HUES48 (cell line): ENCODE measurements at regions not wholly inside any gene's neighbourhood (a gene's known extent, or its start where the extent isn't known, plus 50 kb on each side); places are given as distances from the start of the nearest gene placed in this dataset.

Experiments used
- H3K27ac ChIP-seq: one replicate; pipeline ENCODE4 v1.7.0; 2013; ENCODE audit warnings: low read depth, low read length, inconsistent platforms
- H3K27me3 ChIP-seq: 2 replicates; pipeline ENCODE4 v1.6.1; 2013; ENCODE audit warnings: mild to moderate bottlenecking, low read length; ENCODE audit not compliant: control insufficient read depth, insufficient read depth
- H3K36me3 ChIP-seq: 2 replicates; pipeline ENCODE4 v1.6.1; 2013; ENCODE audit warnings: low read length; ENCODE audit not compliant: control insufficient read depth, insufficient read depth
- H3K4me1 ChIP-seq: 2 replicates; pipeline ENCODE4 v1.6.1; 2013; ENCODE audit warnings: mild to moderate bottlenecking, low read length; ENCODE audit not compliant: control insufficient read depth, insufficient read depth
- H3K4me3 ChIP-seq: 2 replicates; pipeline ENCODE4 v1.5.1; 2013; ENCODE audit warnings: mild to moderate bottlenecking, low read depth, low read length
- H3K9ac ChIP-seq: 2 replicates; pipeline ENCODE4 v1.6.1; 2013; ENCODE audit warnings: mild to moderate bottlenecking, low read depth, low read length, moderate library complexity
- H3K9me3 ChIP-seq: 2 replicates; pipeline ENCODE4 v1.6.1; 2013; ENCODE audit warnings: low read length; ENCODE audit not compliant: control insufficient read depth, insufficient read depth

DNA sequence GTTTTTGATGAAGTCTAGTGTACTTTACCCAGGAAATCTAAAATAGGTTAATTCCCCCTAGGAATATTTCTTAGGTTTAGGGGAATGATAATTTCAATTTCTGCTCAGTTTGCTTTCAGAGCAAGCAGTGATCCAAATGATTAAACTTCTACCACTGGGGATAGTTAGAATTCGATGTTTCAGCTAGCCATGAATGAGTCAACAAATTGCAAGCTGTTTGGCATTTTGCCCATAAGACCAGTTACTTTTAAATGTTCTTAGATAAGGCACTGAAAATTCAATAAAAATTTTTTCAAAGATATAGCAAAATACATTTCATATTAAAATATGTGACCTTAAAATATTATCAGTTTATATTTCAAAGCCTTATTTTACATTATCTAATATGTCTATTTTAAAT lies 993.6 kb downstream of the ARAP2 start:
- Histone ChIP-seq H3K36me3 (no peaks in the 10 kb centered on the region), H3K9me3 (no peaks in the 10 kb centered on the region), H3K27ac (no peak overlapping the region), H3K4me3 (no peak overlapping the region), H3K4me1 (peaks cover 11% of the 10 kb centered on the region), H3K27me3 (no peaks in the 10 kb centered on the region), H3K9ac (no peak overlapping the region)

DNA sequence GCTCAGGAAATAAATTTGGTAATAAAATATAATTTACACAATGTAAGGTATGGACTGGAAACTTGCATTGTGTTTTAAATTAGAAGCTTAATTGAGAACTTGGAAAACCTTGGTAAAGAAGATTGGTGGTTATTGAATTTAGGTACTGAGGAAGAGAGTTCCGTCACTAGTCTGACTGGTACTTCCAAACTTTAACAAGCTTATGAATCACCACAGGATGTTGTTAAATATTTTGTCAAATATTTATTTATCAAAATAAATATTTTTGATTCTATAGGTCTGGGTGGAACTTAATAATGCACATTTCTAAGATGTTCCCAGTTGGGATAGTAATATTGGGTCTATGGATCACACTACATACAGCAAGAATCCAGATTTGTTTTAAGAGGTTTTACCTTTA lies 992.2 kb downstream of the ARAP2 start:
- H3K4me1 ChIP-seq: peaks cover 3% of the 10 kb centered on the region
- H3K9me3 ChIP-seq: no peaks in the 10 kb centered on the region
- no peak overlapping the region for H3K4me3 ChIP-seq
- H3K36me3 ChIP-seq: no peaks in the 10 kb centered on the region
- no peak overlapping the region for H3K9ac ChIP-seq
- H3K27ac ChIP-seq: no peak overlapping the region
- no peaks in the 10 kb centered on the region for H3K27me3 ChIP-seq

DNA sequence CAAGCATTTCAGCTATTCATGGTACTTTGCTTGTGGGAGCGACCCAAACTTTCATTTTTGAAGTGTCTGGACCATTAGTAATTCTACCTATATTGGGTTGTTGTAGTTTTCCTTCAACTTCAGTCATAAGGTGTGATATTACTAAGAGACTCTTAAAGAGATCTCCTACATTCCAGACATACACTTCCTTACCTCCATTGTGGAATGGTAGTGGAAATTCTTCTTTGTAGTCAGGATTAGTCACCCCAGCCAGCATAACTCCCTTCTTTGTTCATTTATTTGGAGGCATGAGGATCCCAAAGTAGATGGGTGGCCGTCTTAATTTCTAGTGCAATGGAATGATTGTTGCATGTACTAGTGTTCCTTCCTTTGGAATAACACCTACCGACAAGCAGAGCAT lies 991.4 kb downstream of the ARAP2 start:
- H3K4me3 ChIP-seq: no peak overlapping the region
- H3K27ac ChIP-seq: no peak overlapping the region
- H3K27me3 ChIP-seq: no peaks in the 10 kb centered on the region

DNA sequence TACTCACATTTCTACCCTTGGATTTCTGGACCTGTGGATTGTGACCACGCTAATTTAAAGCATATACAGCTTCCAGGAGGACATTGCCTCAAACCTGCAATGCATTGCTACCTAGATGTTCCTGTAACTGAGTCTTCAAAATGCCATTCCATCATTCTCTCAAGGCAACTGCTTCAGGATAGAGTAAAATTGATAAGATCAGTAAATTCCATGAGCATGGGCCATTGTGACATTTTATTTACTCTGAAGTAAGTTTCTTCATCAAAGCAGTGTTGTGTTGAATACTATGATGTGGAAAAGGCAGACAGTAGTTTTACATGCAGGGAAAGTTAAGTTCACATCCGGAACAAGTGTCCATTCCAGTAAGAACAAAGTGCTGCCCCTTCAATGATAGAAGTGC lies 991.0 kb downstream of the ARAP2 start:
- no peaks in the 10 kb centered on the region for H3K9me3 ChIP-seq
- H3K4me3 ChIP-seq: no peak overlapping the region
- no peaks in the 10 kb centered on the region for H3K4me1 ChIP-seq
- H3K27me3 ChIP-seq: no peaks in the 10 kb centered on the region
- no peak overlapping the region for H3K9ac ChIP-seq
- no peak overlapping the region for H3K27ac ChIP-seq
- no peaks in the 10 kb centered on the region for H3K36me3 ChIP-seq

More for the DNA sequence above, 991.4 kb downstream of the ARAP2 start:
- H3K9me3 ChIP-seq: no peaks in the 10 kb centered on the region
- no peaks in the 10 kb centered on the region for H3K4me1 ChIP-seq
- no peak overlapping the region for H3K9ac ChIP-seq
- no peaks in the 10 kb centered on the region for H3K36me3 ChIP-seq

DNA sequence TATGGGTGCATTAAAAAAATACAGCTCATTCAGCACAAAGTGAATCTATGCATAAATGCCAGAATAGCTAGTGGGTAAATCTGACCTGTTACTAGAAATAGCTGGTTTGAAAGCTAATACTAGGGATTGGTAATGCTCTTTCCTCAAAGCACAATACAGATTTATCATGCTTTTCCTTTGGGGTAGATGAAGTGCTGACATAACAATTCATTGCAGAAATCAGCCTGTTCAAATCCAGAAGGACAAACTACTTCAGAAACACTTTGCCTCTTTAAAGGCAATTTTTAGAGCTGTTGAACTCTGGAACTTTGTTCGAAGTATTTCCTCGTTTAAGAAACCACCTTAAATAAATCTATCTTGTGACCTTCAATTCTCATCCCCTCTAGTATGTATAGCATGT lies 957.9 kb downstream of the ARAP2 start:
- Histone ChIP-seq H3K9me3 (no peaks in the 10 kb centered on the region), H3K9ac (no peak overlapping the region), H3K36me3 (no peaks in the 10 kb centered on the region), H3K27me3 (no peaks in the 10 kb centered on the region), H3K4me1 (no peaks in the 10 kb centered on the region), H3K27ac (no peak overlapping the region), H3K4me3 (no peak overlapping the region)

DNA sequence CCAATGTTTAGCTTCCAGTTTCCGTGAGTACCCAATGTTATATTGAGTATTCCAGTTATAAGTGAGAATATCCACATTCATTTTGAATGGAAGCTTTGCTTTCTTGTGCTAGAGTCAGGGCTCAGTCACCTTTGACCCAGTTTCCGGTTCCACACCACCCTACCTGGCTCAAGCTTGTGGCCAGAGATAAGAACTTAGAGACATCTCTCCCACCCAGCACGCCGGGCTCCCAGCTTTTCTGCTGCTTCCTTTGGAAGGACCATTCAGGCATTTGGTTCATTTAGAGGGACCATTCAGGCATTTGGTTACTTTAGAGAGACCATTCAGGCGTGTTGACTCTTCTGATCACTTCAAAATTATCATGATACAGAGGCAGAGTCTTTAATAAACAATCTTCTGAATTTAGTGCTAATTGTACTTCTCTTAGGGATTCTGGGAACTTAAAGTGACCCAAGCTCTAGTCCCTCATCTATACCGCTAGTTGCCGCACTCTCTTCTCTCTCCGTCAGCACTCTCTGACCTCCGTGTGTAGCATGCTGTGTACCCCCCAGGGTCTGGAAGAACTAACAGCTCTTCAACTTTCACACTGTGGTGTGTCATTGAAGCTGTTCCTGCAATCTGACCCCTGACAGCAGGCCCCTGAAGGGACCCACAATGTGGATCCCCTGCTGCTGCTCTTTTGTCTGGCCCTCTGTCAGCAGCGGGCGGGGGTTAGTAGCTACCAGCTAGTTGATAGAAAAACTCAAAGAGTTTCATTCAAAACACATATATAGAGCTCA lies 943.1 kb downstream of the ARAP2 start:
- H3K9me3 ChIP-seq: no peaks in the 10 kb centered on the region
- H3K27me3 ChIP-seq: no peaks in the 10 kb centered on the region
- 0 out of 2 replicates have a peak overlapping the region, but pooled peaks have one; percentile 4 for H3K4me3 ChIP-seq
- no peak overlapping the region for H3K9ac ChIP-seq
- peaks cover 8% of the 10 kb centered on the region for H3K4me1 ChIP-seq
- peak overlapping the region; percentile 37 for H3K27ac ChIP-seq
- H3K36me3 ChIP-seq: no peaks in the 10 kb centered on the region

DNA sequence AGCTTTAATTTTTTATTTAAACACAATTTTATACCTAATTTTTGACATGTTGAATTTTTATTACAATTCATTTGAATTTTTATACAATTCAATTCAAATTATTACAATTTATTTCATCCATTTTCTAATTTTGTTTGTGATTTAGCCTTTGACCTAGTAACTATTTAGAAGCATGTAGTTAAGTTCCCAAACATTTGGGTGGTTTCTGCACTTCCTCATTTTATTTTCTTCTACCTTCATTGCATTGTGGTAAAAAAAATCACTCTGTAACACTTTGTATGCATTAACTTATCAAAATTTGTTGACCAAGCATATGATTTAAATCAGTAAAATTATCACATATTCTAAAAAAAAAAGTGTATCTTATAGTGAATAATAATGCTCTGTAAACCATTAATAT lies 928.9 kb downstream of the ARAP2 start:
- Histone ChIP-seq H3K4me3 (no peak overlapping the region), H3K27ac (no peak overlapping the region), H3K9ac (no peak overlapping the region), H3K9me3 (no peaks in the 10 kb centered on the region), H3K4me1 (no peaks in the 10 kb centered on the region), H3K36me3 (no peaks in the 10 kb centered on the region), H3K27me3 (no peaks in the 10 kb centered on the region)

DNA sequence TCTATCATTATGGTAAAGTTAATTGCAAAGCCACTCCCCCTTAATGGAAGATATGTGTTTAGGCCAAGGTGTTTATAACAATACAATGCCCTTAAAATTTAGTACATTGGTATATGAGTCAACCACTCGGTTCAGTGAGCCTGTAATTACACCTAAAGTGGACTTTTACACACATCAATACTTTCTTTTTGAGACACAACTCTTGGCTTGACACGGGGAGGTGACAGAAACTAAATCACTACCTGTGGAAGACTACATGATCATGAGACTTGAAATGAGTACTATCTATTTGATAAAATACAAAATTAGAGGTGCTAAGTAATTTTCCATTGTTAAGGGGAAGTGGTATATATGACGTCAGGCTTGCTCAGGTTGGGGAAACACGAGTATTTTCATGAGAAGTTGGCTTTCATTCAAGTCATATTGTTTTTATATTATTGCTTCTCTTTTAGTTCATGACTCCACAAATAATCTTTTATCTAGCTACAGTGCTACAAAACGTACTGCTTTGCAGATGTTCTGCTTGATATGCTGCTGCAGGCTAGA lies 918.3 kb downstream of the ARAP2 start:
- Histone ChIP-seq H3K27me3 (no peaks in the 10 kb centered on the region), H3K4me1 (no peaks in the 10 kb centered on the region), H3K36me3 (no peaks in the 10 kb centered on the region), H3K9ac (no peak overlapping the region), H3K4me3 (no peak overlapping the region), H3K27ac (no peak overlapping the region), H3K9me3 (no peaks in the 10 kb centered on the region)

DNA sequence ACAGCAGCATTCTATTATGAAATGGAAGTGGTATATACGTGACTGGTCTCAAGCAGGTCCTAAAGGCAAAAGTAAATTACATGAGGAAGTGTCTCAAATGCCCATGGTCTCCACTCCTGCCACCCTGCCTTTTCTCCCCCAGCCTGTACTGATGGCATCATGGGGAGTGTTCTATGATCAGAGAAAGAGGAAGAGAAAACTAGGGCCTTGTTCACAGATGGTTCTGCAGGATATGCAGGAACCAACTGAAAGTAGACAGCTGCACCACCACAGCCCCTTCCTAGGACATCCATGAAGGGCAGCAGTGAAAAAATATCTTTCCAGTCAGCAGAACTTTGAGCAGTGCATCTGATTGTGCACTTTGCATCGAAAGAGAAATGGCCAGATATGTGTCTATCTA lies 901.5 kb downstream of the ARAP2 start:
- H3K4me3 ChIP-seq: no peak overlapping the region
- H3K27me3 ChIP-seq: no peaks in the 10 kb centered on the region
- no peaks in the 10 kb centered on the region for H3K4me1 ChIP-seq
- no peak overlapping the region for H3K27ac ChIP-seq
- no peaks in the 10 kb centered on the region for H3K36me3 ChIP-seq
- no peak overlapping the region for H3K9ac ChIP-seq
- H3K9me3 ChIP-seq: no peaks in the 10 kb centered on the region

DNA sequence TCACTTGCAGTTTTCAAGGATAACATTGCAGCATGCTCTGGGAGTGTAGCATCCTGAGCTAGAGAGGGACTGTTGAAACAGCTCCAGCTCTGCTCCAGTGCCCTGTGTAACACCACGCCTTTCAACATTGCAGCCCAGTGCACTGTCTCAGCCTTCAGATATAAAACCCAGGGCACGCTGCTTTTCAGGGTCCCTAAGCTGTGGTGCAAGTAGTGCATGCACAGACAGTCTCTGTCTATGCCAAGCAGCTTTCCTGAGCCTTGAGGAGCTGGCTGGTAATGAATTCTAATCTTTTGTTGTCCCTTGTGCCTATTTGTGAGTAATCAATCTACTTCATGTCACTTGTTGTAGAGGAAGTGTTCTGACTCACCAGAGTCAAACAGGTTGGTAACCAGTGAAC lies 897.0 kb downstream of the ARAP2 start:
- no peak overlapping the region for H3K27ac ChIP-seq
- H3K9me3 ChIP-seq: peaks cover 16% of the 10 kb centered on the region
- no peaks in the 10 kb centered on the region for H3K4me1 ChIP-seq
- no peaks in the 10 kb centered on the region for H3K36me3 ChIP-seq
- no peaks in the 10 kb centered on the region for H3K27me3 ChIP-seq
- no peak overlapping the region for H3K4me3 ChIP-seq
- H3K9ac ChIP-seq: no peak overlapping the region

DNA sequence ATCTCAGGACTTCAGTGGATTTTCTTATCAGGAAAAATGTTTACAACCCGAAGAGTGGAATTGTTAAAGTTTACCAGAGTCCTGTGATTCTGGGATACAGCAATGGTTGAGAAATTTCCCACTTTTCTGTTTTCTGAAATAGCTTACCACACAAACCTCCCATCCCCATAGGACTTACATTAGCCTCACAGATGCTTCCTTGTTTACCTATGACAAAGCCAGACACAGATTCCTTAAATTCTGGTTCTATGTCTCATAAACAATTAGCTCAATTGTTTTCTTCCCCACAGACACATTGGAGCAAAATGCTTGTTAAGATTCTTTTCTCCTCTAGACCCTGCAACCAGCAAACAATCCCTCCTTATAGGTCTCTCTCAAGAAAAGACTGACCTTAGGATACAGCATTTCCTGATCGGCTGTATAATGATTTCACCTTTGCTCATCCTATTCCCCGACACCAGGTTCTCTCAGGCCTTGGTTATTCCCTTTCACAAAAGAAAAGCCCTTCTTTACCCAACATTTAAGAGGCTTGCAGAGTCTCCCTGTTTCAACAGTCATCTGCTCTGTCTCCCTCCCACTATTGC lies 886.2 kb downstream of the ARAP2 start:
- Histone ChIP-seq H3K36me3 (no peaks in the 10 kb centered on the region), H3K9me3 (no peaks in the 10 kb centered on the region), H3K27me3 (no peaks in the 10 kb centered on the region), H3K4me3 (no peak overlapping the region), H3K27ac (peak overlapping the region; percentile 54), H3K4me1 (0 out of 2 replicates have a peak, but pooled peaks cover 11% of the 10 kb centered on the region), H3K9ac (no peak overlapping the region)
